GM12873 (cell line): ENCODE measurements at regions not wholly inside any gene's neighbourhood (a gene's known extent, or its start where the extent isn't known, plus 50 kb on each side); places are given as distances from the start of the nearest gene placed in this dataset.

Experiments
- TF ChIP-seq, protein P1 (sequence below): IDR thresholded peaks from 2 replicates; pipeline ENCODE4 v1.5.1; 2012; ENCODE audit warnings: low read depth, mild to moderate bottlenecking, moderate library complexity, low read length, control low read depth; ENCODE audit not compliant: insufficient read depth; ENCODE audit errors: missing control alignments

DNA sequence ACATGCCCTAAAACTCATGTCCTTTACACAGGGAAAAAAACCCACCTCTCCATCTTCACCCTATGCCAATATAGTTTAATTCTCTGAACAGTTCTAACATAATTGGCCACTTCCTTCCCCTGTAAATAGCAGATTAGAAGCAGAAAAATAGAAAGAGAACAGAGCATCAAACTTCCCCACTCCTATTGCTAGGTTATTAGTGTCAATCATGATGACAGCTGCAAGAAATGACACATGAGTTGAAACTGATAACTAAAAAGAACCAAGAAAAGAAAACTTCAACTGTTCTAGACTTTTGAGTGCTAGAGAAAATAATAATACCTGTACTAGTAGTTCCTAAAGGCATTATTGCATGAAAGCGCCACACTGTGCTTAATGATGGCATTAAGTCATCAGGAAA, 284.5 kb upstream of the TRPC5 start:
- TF ChIP-seq, protein P1, sequence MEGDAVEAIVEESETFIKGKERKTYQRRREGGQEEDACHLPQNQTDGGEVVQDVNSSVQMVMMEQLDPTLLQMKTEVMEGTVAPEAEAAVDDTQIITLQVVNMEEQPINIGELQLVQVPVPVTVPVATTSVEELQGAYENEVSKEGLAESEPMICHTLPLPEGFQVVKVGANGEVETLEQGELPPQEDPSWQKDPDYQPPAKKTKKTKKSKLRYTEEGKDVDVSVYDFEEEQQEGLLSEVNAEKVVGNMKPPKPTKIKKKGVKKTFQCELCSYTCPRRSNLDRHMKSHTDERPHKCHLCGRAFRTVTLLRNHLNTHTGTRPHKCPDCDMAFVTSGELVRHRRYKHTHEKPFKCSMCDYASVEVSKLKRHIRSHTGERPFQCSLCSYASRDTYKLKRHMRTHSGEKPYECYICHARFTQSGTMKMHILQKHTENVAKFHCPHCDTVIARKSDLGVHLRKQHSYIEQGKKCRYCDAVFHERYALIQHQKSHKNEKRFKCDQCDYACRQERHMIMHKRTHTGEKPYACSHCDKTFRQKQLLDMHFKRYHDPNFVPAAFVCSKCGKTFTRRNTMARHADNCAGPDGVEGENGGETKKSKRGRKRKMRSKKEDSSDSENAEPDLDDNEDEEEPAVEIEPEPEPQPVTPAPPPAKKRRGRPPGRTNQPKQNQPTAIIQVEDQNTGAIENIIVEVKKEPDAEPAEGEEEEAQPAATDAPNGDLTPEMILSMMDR: no peak

DNA sequence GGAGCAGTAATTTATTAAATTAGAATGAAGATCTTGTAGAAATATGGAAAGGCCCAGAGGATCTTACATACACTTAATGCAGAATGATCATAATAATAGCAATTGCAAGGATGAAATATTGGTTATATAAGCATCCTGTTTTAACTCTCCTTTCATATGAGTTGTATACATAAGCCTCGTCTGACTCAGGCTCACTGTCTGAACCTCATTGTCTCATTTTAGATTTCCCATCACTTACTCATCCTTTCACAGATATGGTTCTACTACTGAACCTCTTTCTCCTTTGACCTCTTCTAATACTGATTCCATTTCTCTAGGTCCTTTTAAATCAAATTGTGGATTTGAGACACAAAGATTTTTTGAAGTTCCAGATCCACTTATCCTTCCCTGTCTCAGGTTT, 277.3 kb upstream of the TRPC5 start:
- TF ChIP-seq, protein P1: no peak

DNA sequence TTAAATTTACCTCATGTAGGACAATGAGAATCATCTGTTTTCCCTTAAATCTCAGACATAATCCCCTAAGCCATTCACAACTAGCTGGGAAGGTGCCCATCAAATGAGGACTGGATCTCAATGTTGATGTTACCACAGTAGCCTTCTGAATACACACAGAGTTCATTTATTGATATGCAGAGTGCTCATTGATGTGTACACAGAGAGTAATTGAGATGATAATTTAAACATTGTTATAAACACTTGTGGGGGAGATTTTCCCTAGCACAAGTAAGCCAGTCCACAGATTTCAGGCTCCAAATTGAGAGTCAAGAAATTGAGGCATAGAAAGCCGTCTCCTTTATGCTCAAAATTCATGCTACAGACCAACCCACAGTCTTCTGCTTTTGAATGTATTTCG, 273.4 kb upstream of the TRPC5 start:
- TF ChIP-seq, protein P1: no peak

DNA sequence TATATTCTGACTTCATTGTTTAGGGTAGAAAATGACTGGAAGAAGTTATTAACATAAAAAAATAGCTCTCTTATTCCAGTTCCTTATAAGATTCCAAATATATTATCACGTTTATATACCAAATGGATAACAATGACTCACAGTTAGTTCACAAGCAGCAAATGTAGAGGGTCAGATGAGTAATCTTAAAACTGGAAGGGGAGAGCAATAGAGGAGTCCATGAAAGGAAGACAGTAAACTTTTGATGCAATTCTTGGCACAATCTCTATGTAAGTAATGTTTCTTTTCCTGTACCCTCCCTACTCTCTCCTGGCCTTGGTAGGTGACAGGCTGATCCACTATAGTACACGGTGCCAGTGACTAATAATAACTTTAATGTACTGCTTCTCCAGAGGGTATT, 259.0 kb upstream of the TRPC5 start:
- TF ChIP-seq, protein P1: no peak

DNA sequence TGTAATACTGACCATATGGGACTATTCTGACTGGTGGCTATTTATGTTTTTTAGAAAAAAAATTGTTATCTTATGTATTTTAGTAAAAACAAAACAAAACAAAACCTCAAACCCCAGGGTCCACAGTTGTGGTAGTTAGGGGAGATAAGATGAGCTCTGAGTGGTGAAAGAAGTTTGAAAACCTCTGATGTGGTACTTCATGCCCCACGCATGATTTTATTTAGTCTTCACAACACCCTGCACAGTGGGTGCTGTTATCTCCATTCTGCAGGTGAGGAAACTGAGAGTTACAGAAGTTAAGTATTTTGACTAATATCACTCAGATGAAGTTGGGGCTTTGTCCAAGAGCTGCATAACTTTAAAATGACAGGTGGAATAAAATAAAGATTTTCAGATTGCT, 230.6 kb upstream of the TRPC5 start:
- TF ChIP-seq, protein P1: no peak

DNA sequence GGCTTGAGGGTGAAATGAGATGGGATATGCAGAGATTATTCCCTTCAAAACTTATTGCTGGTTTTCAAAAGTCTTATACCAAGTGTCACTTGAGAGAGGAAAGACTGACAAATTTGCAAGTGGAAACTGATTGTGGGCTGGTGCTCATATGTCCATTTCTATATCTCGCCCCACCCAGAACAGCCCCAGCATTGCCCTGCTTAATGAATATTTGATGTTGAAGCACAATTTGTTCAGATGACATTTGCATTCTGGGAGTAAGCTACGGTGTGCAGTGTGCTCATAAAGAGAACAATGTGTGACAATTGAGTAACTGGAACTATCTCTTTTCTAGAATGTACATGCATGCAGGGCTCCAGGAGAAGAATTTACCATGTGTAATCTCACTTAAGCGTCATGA, 223.5 kb upstream of the TRPC5 start:
- TF ChIP-seq, protein P1: no peak

DNA sequence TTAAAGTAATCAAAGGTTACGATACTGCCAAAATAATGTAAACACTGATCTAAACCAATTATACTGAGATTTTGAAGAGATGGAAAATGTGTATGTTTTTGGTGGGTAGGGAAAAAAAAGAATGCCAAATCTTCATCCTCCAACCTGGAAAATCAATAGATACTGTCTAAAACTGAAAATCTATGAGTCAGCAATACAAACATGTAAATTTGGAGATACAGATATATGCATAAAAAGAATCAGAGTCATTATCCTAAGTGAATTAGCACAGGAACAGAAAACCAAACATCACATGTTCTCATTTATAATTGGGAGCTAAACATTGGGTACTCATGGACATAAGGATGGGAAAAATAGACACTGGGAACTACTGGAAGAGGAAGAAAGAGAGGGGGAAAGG, 197.4 kb upstream of the TRPC5 start:
- TF ChIP-seq, protein P1: no peak
